Erythroblast (primary cell): ENCODE measurements at regions not wholly inside any gene's neighbourhood (a gene's known extent, or its start where the extent isn't known, plus 50 kb on each side); places are given as distances from the start of the nearest gene placed in this dataset.

ENCODE experiments used
- GATA1 ChIP-seq: IDR thresholded peaks from 2 replicates; pipeline ENCODE4 v1.6.1; 2011; ENCODE audit warnings: low read depth, mild to moderate bottlenecking, control low read depth, low read length, moderate library complexity
- POLR2A ChIP-seq: IDR thresholded peaks from 2 replicates; pipeline ENCODE4 v1.6.1; 2011; ENCODE audit warnings: mild to moderate bottlenecking, low read length

GRCh38 chr18:70423988-70424387, 135.1 kb downstream of the SOCS6 start:
- TF ChIP-seq POLR2A (no peak), GATA1 (no peak)
